ENCODE measurements at regions not wholly inside any gene's neighbourhood (a gene's known extent, or its start where the extent isn't known, plus 50 kb on each side); places are given as distances from the start of the nearest gene placed in this dataset.
"Not testable (repeated sequence)": the region's sequence is repeated elsewhere in the genome, so short reads cannot be mapped to it uniquely, and the experiment has no call there.

- not testable (repeated sequence) for DNase-seq
Measured at GRCh38 chr16:21536740-21537139, 62.6 kb upstream of the METTL9 start.

GRCh38 chr16:21537598-21537997, 61.8 kb upstream of the METTL9 start:
- not testable (repeated sequence) for DNase-seq

- not testable (repeated sequence) for DNase-seq
Measured at GRCh38 chr16:21539107-21539618, 60.2 kb upstream of the METTL9 start.

GRCh38 chr16:21540770-21541433, 58.5 kb upstream of the METTL9 start:
- not testable (repeated sequence) for DNase-seq

GRCh38 chr16:21541611-21542051, 57.7 kb upstream of the METTL9 start:
- not testable (repeated sequence) for DNase-seq

- not testable (repeated sequence) for DNase-seq
Measured at GRCh38 chr16:21542075-21542474, 57.3 kb upstream of the METTL9 start.

- DNase-seq = not testable (repeated sequence)
Measured at GRCh38 chr16:21542491-21543124, 56.8 kb upstream of the METTL9 start.

- not testable (repeated sequence) for DNase-seq
Measured at GRCh38 chr16:21543151-21543836, 56.1 kb upstream of the METTL9 start.

GRCh38 chr16:21545664-21546326, 53.6 kb upstream of the METTL9 start:
- not testable (repeated sequence) for DNase-seq

GRCh38 chr16:21549396-21549795, 50.0 kb upstream of the METTL9 start:
- not testable (repeated sequence) for DNase-seq

Data from DMS79 (cell line).